ENCODE measurements at regions not wholly inside any gene's neighbourhood (a gene's known extent, or its start where the extent isn't known, plus 50 kb on each side); places are given as distances from the start of the nearest gene placed in this dataset.

GRCh38 chr6:166862978-166863530, 93.3 kb downstream of the RNASET2 start:
- no peaks in the 10 kb centered on the region for H3F3A ChIP-seq (ENCODE audit: insufficient read depth, low read length)
- H2AFZ ChIP-seq (ENCODE audit: low read length) = no peak overlapping the region
- no peak overlapping the region for H3K4me3 ChIP-seq (ENCODE audit: low read depth, low read length, poor library complexity, severe bottlenecking)
- H3K36me3 ChIP-seq (ENCODE audit: insufficient read depth, low read length) = no peaks in the 10 kb centered on the region
- no peaks in the 10 kb centered on the region for H3K4me1 ChIP-seq (ENCODE audit: insufficient read depth, low read length, severe bottlenecking)
- no peaks in the 10 kb centered on the region; the same call in 1 of the 2 replicates for H3K27me3 ChIP-seq (ENCODE audit: insufficient read depth, low read length)
- H3K79me2 ChIP-seq (ENCODE audit: insufficient read depth, low read length) = no peaks in the 10 kb centered on the region
- no peaks in the 10 kb centered on the region for H3K9me3 ChIP-seq (ENCODE audit: low read length)
- no peak for TF ChIP-seq EZH2 (IDR thresholded peaks at IDR 0.05; ENCODE audit: borderline replicate concordance, low read length)
- TF ChIP-seq, protein P1, sequence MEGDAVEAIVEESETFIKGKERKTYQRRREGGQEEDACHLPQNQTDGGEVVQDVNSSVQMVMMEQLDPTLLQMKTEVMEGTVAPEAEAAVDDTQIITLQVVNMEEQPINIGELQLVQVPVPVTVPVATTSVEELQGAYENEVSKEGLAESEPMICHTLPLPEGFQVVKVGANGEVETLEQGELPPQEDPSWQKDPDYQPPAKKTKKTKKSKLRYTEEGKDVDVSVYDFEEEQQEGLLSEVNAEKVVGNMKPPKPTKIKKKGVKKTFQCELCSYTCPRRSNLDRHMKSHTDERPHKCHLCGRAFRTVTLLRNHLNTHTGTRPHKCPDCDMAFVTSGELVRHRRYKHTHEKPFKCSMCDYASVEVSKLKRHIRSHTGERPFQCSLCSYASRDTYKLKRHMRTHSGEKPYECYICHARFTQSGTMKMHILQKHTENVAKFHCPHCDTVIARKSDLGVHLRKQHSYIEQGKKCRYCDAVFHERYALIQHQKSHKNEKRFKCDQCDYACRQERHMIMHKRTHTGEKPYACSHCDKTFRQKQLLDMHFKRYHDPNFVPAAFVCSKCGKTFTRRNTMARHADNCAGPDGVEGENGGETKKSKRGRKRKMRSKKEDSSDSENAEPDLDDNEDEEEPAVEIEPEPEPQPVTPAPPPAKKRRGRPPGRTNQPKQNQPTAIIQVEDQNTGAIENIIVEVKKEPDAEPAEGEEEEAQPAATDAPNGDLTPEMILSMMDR (IDR thresholded peaks at IDR 0.05; ENCODE audit: low read length) = no peak
- no peak overlapping the region for H3K9ac ChIP-seq (ENCODE audit: low read length)
- H3K4me2 ChIP-seq (ENCODE audit: low read length) = no peak overlapping the region
- H3K9me2 ChIP-seq (ENCODE audit: low read depth, low read length) = no peaks in the 10 kb centered on the region
- H3K27ac ChIP-seq (ENCODE audit: low read depth, low read length, poor library complexity, severe bottlenecking) = no peak overlapping the region
- H4K20me1 ChIP-seq (ENCODE audit: insufficient read depth, low read length) = no peaks in the 10 kb centered on the region

DNA sequence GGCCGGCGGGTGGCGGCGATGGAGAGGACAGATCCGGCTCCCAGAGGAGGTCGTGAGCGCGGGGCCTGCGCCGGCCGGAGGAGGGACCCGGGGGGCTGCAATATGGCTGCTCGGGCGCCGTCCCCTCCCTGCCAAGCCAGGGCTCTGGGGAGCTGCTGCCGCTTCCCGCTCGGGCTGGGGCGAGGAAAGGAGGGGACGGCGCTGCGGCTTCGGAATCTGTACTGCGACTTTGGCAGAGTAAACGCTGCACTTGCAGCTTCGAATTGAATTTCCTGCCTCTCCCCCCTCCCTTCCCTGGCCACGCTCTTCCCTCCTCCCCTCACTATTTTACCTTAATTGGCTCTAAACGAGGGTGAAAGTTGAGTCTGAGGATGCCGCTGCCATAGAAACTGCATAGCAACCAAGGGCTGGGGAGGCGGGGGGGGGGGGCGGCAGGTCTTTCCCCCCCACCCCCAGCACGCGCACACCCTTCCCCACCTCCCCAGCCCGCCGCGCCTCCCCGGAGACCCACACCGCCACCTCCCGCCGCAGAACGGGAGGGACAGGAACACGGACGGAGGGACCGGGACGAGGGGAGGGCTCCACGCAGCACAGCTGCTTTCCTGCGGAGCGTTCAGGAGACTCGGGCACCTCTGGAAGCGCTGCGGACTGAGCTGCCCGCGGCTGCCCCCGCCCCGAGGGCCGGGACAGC, 93.9 kb downstream of the RNASET2 start:
- Histone ChIP-seq H3K4me3 (ENCODE audit: low read depth, low read length, poor library complexity, severe bottlenecking) (no peak overlapping the region), H3K9me3 (ENCODE audit: low read length) (no peaks in the 10 kb centered on the region), H3K9ac (ENCODE audit: low read length) (no peak overlapping the region), H3K27ac (ENCODE audit: low read depth, low read length, poor library complexity, severe bottlenecking) (no peak overlapping the region), H3K79me2 (ENCODE audit: insufficient read depth, low read length) (no peaks in the 10 kb centered on the region), H3K9me2 (ENCODE audit: low read depth, low read length) (no peaks in the 10 kb centered on the region), H3K4me1 (ENCODE audit: insufficient read depth, low read length, severe bottlenecking) (no peaks in the 10 kb centered on the region), H3K36me3 (ENCODE audit: insufficient read depth, low read length) (no peaks in the 10 kb centered on the region), H3K4me2 (ENCODE audit: low read length) (no peak overlapping the region), H4K20me1 (ENCODE audit: insufficient read depth, low read length) (no peaks in the 10 kb centered on the region), H2AFZ (ENCODE audit: low read length) (no peak overlapping the region), H3F3A (ENCODE audit: insufficient read depth, low read length) (no peaks in the 10 kb centered on the region), H3K27me3 (ENCODE audit: insufficient read depth, low read length) (no peaks in the 10 kb centered on the region; the same call in 1 of the 2 replicates)
- TF ChIP-seq EZH2 (IDR thresholded peaks at IDR 0.05; ENCODE audit: borderline replicate concordance, low read length) = no peak
- TF ChIP-seq, protein P1 (IDR thresholded peaks at IDR 0.05; ENCODE audit: low read length) = no peak

GRCh38 chr6:166861961-166862286, 94.4 kb downstream of the RNASET2 start:
- Histone ChIP-seq H3K4me1 (ENCODE audit: insufficient read depth, low read length, severe bottlenecking) (no peaks in the 10 kb centered on the region), H2AFZ (ENCODE audit: low read length) (no peak overlapping the region), H3K9me2 (ENCODE audit: low read depth, low read length) (no peaks in the 10 kb centered on the region), H3F3A (ENCODE audit: insufficient read depth, low read length) (no peaks in the 10 kb centered on the region), H3K9ac (ENCODE audit: low read length) (no peak overlapping the region), H3K27ac (ENCODE audit: low read depth, low read length, poor library complexity, severe bottlenecking) (no peak overlapping the region), H4K20me1 (ENCODE audit: insufficient read depth, low read length) (no peaks in the 10 kb centered on the region), H3K9me3 (ENCODE audit: low read length) (no peaks in the 10 kb centered on the region), H3K4me2 (ENCODE audit: low read length) (no peak overlapping the region), H3K79me2 (ENCODE audit: insufficient read depth, low read length) (no peaks in the 10 kb centered on the region), H3K27me3 (ENCODE audit: insufficient read depth, low read length) (no peaks in the 10 kb centered on the region; the same call in 1 of the 2 replicates), H3K4me3 (ENCODE audit: low read depth, low read length, poor library complexity, severe bottlenecking) (no peak overlapping the region), H3K36me3 (ENCODE audit: insufficient read depth, low read length) (no peaks in the 10 kb centered on the region)
- TF ChIP-seq EZH2 (IDR thresholded peaks at IDR 0.05; ENCODE audit: borderline replicate concordance, low read length) = no peak
- TF ChIP-seq, protein P1 (IDR thresholded peaks at IDR 0.05; ENCODE audit: low read length) = no peak

Measured in OCI-LY1 (cell line).